CD4-positive, alpha-beta T cell treated with Interleukin-4 for 4 hours (primary cell): ENCODE measurements at regions not wholly inside any gene's neighbourhood (a gene's known extent, or its start where the extent isn't known, plus 50 kb on each side); places are given as distances from the start of the nearest gene placed in this dataset.
A peak's percentile ranks its signal among the peaks of the same experiment; 100 is the strongest.

ENCODE experiments used
- DNase-seq: peaks from one replicate; pipeline ENCODE4 v3.0.0-alpha.2; 2020

GRCh38 chrX:9148615-9149399 lies 114.9 kb upstream of the FAM9B start:
- DNase-seq = no peak

DNA sequence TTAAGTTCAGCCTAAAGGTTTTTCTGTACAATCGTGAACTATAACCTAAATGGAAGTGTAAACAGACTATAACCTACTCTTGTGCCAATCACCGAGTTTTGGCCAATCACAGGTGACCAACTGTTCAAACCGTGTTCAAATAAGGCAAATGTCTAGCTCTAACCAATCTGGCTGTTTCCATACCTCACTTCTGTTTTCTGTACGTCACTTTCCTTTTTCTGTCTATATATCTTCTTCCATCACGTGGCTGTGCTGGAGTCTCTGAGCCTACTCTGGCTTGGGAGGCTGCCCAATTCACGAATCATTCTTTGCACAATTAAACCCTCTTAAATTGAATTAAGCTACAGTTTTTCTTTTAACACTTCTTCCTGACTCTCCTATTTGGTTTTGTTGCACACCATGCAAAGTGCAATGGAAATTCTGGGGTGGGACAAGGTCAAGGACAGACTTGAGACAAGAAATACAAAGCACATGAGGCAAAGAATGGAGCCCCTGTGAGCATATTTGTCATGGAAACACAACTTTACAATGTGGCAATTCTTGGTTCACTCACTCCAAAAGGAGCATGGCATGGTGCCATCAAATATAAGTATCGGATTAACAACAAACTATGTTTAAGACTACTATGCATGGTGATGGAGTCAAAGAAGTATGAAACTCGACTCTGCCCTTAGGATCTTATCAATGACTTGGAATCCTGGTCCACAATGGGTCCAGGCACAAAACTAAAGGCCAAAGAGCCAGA lies 115.7 kb upstream of the FAM9B start:
- no peak for DNase-seq

GRCh38 chrX:9151772-9152307 lies 117.9 kb upstream of the FAM9B start:
- DNase-seq = no peak

GRCh38 chrX:9153300-9153699 lies 119.4 kb upstream of the FAM9B start:
- no peak for DNase-seq

DNA sequence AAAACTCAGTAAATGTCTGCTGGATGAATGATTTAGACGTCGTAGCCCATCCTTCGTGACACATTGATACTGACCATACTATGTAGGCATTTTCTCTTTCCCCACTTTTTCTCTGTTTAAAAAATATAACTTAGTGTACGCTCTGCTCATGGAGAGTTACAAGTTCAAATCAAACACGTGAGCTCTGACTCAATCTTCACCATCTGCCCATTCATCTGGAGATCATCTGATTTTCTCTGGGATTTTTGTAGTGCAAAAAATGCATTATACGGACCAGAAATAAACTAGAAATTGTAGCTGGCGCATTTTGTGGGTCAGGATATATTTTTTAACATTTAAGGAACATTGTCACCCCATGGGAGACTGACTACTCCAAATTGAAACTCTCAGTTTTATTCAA lies 124.7 kb upstream of the FAM9B start:
- DNase-seq = no peak

- peak; percentile 4 for DNase-seq
These were observed 126.9 kb upstream of the FAM9B start for GRCh38 chrX:9160698-9161329.

DNA sequence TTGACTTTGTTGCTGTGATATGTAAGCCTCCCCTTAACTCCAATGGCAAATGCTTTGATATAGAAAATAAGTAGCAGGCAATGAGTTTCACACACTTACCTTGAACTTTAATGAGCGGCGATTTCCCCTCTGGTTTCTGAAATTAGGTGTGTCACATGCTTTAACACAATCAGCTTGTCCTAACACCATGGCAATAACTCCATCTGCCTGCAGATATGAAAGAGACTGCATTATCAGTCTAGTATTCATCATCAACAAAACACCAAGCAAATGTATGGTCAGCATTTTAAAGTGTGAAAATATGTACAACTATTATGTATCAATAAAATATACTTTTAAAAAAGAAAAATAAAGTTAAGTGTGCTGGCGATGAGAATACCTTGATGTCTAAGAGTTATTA lies 128.8 kb upstream of the FAM9B start:
- no peak for DNase-seq

DNA sequence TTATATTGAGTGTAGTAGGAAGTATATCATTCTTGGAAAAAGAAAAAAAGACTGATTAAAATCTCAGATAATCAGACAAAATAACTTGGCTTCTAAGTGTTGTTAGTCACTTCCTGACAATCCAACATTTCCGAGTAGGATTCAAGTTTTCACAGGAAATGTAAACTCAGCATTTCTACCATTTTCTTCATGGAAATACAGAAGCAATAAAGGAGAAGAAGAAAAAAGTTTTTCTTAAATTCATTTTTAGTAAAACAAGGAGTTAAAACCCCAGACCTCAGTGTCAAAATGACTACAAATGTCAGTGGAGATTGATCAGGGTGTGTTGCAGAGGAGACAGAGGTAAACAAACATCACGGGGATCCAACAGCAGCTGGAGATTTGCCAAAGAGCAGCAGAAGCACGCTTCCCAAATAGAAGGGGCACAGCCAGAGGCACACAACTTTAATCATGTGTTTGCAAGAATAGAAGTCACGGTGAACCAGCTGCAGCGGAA lies 129.3 kb upstream of the FAM9B start:
- no peak for DNase-seq

DNA sequence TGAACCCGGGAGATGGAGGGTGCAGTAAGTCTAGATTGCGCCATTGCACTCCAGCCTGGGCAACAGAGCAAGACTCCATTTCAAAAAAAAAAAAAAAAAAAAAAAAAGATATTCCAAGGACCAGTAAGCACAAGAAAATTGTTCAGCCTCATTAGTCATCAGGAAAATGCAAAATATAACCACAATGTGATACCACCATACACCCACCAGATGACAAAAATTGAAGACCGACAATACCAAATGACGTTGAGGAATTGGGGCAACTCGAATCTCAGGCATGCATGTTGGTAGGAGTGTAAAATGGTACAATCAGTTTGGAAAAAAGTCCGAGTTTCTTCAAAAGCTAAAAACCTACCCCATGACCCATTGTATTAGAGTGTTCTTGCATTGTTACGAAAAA lies 130.2 kb upstream of the FAM9B start:
- no peak for DNase-seq

DNA sequence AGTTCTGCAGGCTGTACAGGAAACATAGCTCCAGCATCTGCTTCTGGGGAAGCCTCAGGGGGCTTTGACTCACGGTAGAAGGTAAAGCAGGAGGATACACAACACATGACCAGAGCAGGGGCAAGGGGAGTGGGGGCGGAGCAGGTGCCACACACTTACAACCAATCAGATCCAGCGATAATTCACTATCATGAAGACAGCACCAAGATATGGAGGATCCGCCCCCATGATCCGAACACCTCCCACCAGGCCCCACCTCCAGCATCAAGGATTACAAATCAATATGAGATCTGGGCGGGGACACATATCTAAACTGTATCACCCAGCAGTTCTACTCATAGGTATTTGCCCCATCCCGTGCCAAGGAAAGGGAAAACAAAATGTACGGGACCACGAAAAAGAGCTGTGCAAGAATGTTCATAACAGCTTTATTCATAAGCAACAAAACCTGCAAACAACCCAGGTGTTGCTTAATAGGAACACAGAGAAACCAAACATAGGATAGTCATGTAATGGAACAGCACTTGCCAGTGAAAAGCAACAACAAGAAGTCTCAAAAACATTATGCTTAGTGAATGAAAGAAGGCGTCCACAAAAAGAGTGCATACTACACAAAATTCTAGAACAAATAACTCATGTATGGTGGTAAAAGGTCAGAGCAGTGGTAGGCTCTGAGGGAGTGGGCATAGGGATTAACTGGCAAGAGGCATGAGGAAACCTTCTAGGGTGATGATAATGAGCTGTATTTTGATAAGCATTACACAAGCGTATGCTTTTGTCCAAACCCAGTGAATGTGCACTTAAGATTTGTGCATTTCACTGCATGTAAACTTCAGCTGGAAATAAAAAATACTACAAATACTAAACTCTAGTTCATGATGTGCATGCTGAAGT lies 130.9 kb upstream of the FAM9B start:
- DNase-seq = no peak

- DNase-seq = no peak
These were observed 132.6 kb upstream of the FAM9B start for GRCh38 chrX:9166584-9166944.

DNA sequence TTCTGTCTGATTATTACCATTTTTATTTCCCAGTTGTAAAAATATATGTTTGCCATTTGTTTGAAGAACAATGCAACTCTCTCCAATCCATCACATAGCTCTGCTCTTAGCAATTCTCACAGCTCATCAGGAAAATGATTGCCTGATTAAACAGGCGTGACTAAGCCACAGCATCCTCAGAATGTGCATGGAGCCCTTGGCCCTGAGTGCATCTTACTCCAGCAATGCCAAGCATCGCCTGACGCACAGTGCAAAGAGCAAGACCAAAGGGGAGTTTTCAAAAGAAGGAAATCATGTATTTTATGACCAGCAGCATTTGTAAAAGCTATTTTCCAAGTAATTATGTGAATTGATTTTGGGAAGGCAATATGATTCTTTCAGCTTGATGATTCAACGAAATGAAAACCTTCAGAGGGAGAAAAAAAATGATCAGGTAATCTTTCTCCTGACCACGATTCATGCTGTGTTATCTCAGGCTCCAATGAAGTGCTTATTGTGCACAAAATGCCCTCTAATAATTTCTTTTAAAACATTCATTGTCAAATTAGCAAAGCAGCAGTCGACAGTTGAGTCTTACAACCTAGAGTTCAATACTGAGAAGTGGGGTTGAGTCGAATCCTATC lies 138.0 kb upstream of the FAM9B start:
- DNase-seq = no peak

DNA sequence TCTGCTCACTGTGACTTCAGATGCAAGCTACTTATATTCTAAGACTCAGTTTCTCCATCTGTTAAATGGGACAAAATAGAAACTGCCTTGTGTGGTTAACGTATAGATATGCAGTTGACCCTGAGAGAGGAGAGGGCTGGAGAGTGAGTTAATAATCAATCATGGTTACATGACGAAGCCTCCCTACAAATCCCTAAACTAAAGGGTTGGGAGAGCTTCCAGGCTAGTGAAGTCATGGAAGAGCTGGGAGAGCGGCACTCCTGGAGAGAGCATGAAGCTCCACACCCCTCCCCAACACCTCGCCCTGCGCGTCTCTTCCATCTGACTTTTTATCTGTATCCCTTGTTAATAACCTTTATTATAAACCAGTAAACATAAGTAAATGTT lies 138.5 kb upstream of the FAM9B start:
- no peak for DNase-seq

DNA sequence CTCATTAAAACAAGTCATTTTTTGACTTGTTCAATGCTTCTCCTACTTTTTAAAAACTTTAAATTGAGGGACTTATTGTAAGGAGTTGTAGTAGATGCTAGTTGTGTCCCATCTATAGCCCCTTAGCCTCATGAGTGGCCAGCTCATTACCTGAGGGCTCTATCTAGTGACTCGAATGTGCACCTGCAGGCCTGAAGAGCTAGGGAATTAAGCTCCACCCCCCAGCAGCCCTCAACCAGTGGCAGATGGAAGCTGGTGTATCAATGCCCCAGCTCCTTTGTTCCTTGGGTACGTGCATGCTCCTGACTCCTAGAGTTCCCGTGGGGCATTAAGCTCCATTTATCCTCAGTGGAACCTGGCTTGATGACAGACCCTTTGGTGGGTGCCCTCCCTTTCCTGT lies 146.7 kb upstream of the FAM9B start:
- no peak for DNase-seq

- DNase-seq = no peak
These were observed 148.1 kb upstream of the FAM9B start for GRCh38 chrX:9182041-9182440.

- no peak for DNase-seq
These were observed 149.6 kb upstream of the FAM9B start for GRCh38 chrX:9183481-9183880.

GRCh38 chrX:9184211-9184610 lies 150.3 kb upstream of the FAM9B start:
- no peak for DNase-seq

- no peak for DNase-seq
These were observed 154.2 kb upstream of the FAM9B start for GRCh38 chrX:9188117-9188516.

DNA sequence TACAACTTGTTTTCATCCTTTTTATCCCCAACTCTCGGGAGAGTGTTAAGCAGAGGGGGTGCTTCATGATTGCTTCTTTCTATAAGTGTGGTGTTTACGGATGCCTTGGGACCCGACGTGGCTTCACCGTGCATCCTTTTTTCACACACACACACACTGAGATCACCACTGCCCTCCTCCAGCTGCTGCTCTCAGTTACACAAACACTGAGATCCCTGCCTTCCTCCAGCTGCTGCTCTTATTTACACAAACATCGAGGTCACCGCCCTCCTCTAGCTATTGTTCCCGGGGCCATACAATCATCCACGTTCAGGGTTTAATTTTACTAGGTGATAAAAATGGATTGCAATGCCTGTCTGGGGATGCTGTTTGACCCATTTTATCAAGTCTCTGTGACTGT lies 155.4 kb upstream of the FAM9B start:
- no peak for DNase-seq

GRCh38 chrX:9191392-9191791 lies 157.5 kb upstream of the FAM9B start:
- DNase-seq = no peak

DNA sequence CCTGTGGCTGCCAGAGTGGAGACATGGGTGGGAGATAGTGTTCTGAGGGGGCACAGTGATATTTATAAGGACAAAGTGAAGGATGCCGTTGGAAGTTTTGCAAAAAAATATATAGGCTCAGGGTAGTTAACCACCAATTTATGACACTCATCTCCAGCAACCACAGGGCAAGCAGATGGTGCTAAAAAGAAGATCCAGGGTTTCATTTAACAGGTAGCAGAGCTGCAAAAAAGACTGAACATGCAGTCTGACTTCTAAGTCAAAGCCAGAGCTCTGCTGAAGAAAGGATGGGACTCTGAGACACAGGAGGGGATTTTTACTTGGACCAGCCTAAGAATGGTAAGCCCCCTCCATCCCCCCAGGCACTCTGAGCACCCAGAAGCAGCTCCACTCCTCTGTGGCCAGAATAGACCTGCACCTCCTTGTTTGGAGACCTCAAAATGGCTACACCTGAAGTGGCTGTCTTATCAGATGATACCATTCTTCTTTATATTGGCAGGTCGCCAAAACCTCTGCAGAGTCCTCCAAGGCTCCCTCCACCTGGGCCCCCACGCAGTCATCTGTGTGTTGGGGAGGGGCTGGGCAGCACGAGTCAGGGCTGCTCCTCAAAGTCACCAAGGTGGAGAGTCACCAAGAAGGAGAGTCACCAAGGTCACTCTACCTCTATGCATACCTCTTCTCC lies 161.4 kb upstream of the FAM9B start:
- no peak for DNase-seq
